HEK293 (cell line): ENCODE measurements at regions not wholly inside any gene's neighbourhood (a gene's known extent, or its start where the extent isn't known, plus 50 kb on each side); places are given as distances from the start of the nearest gene placed in this dataset.

ENCODE experiments used
- CTCF ChIA-PET: fragments of 350-600 bp; formaldehyde crosslinking; extraction: SDS; loops from one replicate; lab custom pipeline; 2021; ENCODE audit warnings: antibody characterized with exemption; lab: Yijun Ruan, JAX
- POLR2A ChIA-PET: fragments of 300-600 bp; formaldehyde crosslinking; extraction: SDS; loops from one replicate; lab custom pipeline; 2020; ENCODE audit warnings: antibody characterized with exemption, inconsistent platforms; lab: Yijun Ruan, JAX
- H3K27ac ChIP-seq: fragments of 200-500 bp; sonication (Bioruptor generic); 2 replicates; pipeline ENCODE4 v1.5.1; 2014; ENCODE audit warnings: low read depth, low read length, control low read depth, inconsistent platforms; ENCODE audit errors: extremely low read depth
- H3K36me3 ChIP-seq, 2 experiments: fragments of 200-500 bp in 1 of 2; sonication (Bioruptor generic) in 1 of 2; 1 replicate in 1 of 2; 2 replicates in 1 of 2; pipeline ENCODE4 v1.5.1; 2014 to 2017; ENCODE audit warnings: inconsistent platforms in 2 of 2, low read length in 2 of 2; ENCODE audit not compliant: control insufficient read depth in 2 of 2, insufficient read depth in 1 of 2
- H3K4me1 ChIP-seq: fragments of 200-500 bp; sonication (Bioruptor generic); 2 replicates; pipeline ENCODE4 v1.5.1; 2014; ENCODE audit warnings: mild to moderate bottlenecking, low read length, inconsistent platforms; ENCODE audit not compliant: control insufficient read depth, insufficient read depth
- H3K4me3 ChIP-seq: 2 replicates; pipeline ENCODE4 v1.5.1; 2011; ENCODE audit warnings: low read depth, mild to moderate bottlenecking, control low read depth, low read length, moderate library complexity
- H3K9me3 ChIP-seq: fragments of 200-500 bp; sonication (Bioruptor generic); 2 replicates; pipeline ENCODE4 v1.5.1; 2014; ENCODE audit warnings: low read depth, low read length, inconsistent platforms; ENCODE audit not compliant: control insufficient read depth, insufficient read depth
- ATF2 ChIP-seq: fragments of 450-650 bp; formaldehyde crosslinking; IDR thresholded peaks from 2 replicates; pipeline ENCODE4 v1.5.1; 2016; ENCODE audit warnings: missing biosample characterization, missing genetic modification characterization, low read depth
- GLIS2 ChIP-seq: fragments of 450-650 bp; formaldehyde crosslinking; IDR thresholded peaks from 2 replicates; pipeline ENCODE4 v1.5.1; 2016; ENCODE audit warnings: missing biosample characterization, missing genetic modification characterization
- KLF17 ChIP-seq: fragments of 450-650 bp; formaldehyde crosslinking; IDR thresholded peaks from 2 replicates; pipeline ENCODE4 v1.5.1; 2016; ENCODE audit warnings: missing biosample characterization, missing genetic modification characterization
- KLF9 ChIP-seq: fragments of 450-650 bp; formaldehyde crosslinking; IDR thresholded peaks from 2 replicates; pipeline ENCODE4 v1.5.1; 2016; ENCODE audit warnings: missing biosample characterization, missing genetic modification characterization, low read depth
- OSR2 ChIP-seq: fragments of 450-650 bp; formaldehyde crosslinking; IDR thresholded peaks from 2 replicates; pipeline ENCODE4 v1.5.1; 2016; ENCODE audit warnings: missing biosample characterization, missing genetic modification characterization
- RBAK ChIP-seq: fragments of 450-650 bp; formaldehyde crosslinking; IDR thresholded peaks from 2 replicates; pipeline ENCODE4 v1.5.1; 2016; ENCODE audit warnings: missing biosample characterization, missing genetic modification characterization
- ZBTB20 ChIP-seq: fragments of 450-650 bp; formaldehyde crosslinking; IDR thresholded peaks from 2 replicates; pipeline ENCODE4 v1.5.1; 2016; ENCODE audit warnings: missing biosample characterization, missing genetic modification characterization
- ZFP3 ChIP-seq: fragments of 450-650 bp; formaldehyde crosslinking; IDR thresholded peaks from 2 replicates; pipeline ENCODE4 v1.5.1; 2016; ENCODE audit warnings: low read depth, missing biosample characterization, missing genetic modification characterization
- ZIC2 ChIP-seq: fragments of 450-650 bp; formaldehyde crosslinking; IDR thresholded peaks from 2 replicates; pipeline ENCODE4 v1.5.1; 2016; ENCODE audit warnings: missing biosample characterization, missing genetic modification characterization
- ZNF138 ChIP-seq: fragments of 450-650 bp; formaldehyde crosslinking; IDR thresholded peaks from 2 replicates; pipeline ENCODE4 v1.5.1; 2016; ENCODE audit warnings: missing biosample characterization, missing genetic modification characterization, borderline replicate concordance
- ZNF211 ChIP-seq: fragments of 450-650 bp; formaldehyde crosslinking; IDR thresholded peaks from 2 replicates; pipeline ENCODE4 v1.5.1; 2016; ENCODE audit warnings: low read depth, missing biosample characterization, missing genetic modification characterization
- ZNF354C ChIP-seq: fragments of 450-650 bp; formaldehyde crosslinking; IDR thresholded peaks from 2 replicates; pipeline ENCODE4 v1.5.1; 2016; ENCODE audit warnings: missing biosample characterization, missing genetic modification characterization, low read depth, borderline replicate concordance
- ZNF362 ChIP-seq: fragments of 450-650 bp; formaldehyde crosslinking; IDR thresholded peaks from 2 replicates; pipeline ENCODE4 v1.5.1; 2016; ENCODE audit warnings: missing biosample characterization, missing genetic modification characterization
- ZNF529 ChIP-seq: fragments of 450-650 bp; formaldehyde crosslinking; IDR thresholded peaks from 2 replicates; pipeline ENCODE4 v1.5.1; 2017; ENCODE audit warnings: missing genetic modification characterization, missing biosample characterization; ENCODE audit not compliant: insufficient replicate concordance
- ZNF660 ChIP-seq: fragments of 450-650 bp; IDR thresholded peaks from 2 replicates; pipeline ENCODE4 v1.5.1; 2018; ENCODE audit warnings: missing biosample characterization, mild to moderate bottlenecking, missing genetic modification characterization
- ZNF777 ChIP-seq: fragments of 450-650 bp; formaldehyde crosslinking; IDR thresholded peaks from 2 replicates; pipeline ENCODE4 v1.5.1; 2017; ENCODE audit warnings: missing biosample characterization, missing genetic modification characterization, borderline replicate concordance
- ZNF791 ChIP-seq: fragments of 450-650 bp; formaldehyde crosslinking; IDR thresholded peaks from 2 replicates; pipeline ENCODE4 v1.5.1; 2016; ENCODE audit warnings: missing biosample characterization, missing genetic modification characterization
- ZSCAN18 ChIP-seq: fragments of 450-650 bp; formaldehyde crosslinking; IDR thresholded peaks from 2 replicates; pipeline ENCODE4 v1.5.1; 2016; ENCODE audit warnings: missing biosample characterization, missing genetic modification characterization
- ZXDB ChIP-seq: fragments of 450-650 bp; formaldehyde crosslinking; IDR thresholded peaks from 2 replicates; pipeline ENCODE4 v1.5.1; 2016; ENCODE audit warnings: missing biosample characterization, missing genetic modification characterization

GRCh38 chr13:112203614-112204013, 136.7 kb downstream of the SOX1 start (continued):
- no peak for TF ChIP-seq ZNF529 (tag by site-specific recombination)
- no peak for TF ChIP-seq RBAK
- TF ChIP-seq ATF2 (tag by site-specific recombination) = no peak

- H3K4me3 ChIP-seq = no peak overlapping the region
- TF ChIP-seq ZNF362 (tag by site-specific recombination) (no peak), ZNF791 (tag by site-specific recombination) (no peak), KLF17 (tag by site-specific recombination) (no peak), ZSCAN18 (no peak), ZNF354C (tag by site-specific recombination) (no peak), ZXDB (no peak), OSR2 (tag by site-specific recombination) (no peak), KLF9 (tag by site-specific recombination) (no peak), ZNF777 (tag by site-specific recombination) (no peak), ZBTB20 (tag by site-specific recombination) (no peak), ZNF211 (no peak), ZIC2 (tag by site-specific recombination) (no peak), ZNF138 (tag by site-specific recombination) (no peak), ZFP3 (no peak), ZNF660 (tag by site-specific recombination) (no peak), GLIS2 (no peak)
- TF ChIP-seq, all 188 proteins: peak for 0
- H3K27ac ChIP-seq = no peak overlapping the region
- CTCF ChIA-PET = interaction anchor here (0.5 kb wide), 1 partner anchor 191 kb away, joined by 3 read pairs; no protein-coding TSS in a partner anchor
- POLR2A ChIA-PET = no interaction called here
- no peaks in the 10 kb centered on the region for H3K4me1 ChIP-seq
- H3K36me3 ChIP-seq = no peaks in the 10 kb centered on the region
- H3K9me3 ChIP-seq = no peaks in the 10 kb centered on the region
Observed at GRCh38 chr13:112204346-112205327, 137.7 kb downstream of the SOX1 start.
